Activated CD4-positive, alpha-beta T cell treated with anti-CD3 and anti-CD28 coated beads for 48 hours (primary cell): ENCODE measurements at regions not wholly inside any gene's neighbourhood (a gene's known extent, or its start where the extent isn't known, plus 50 kb on each side); places are given as distances from the start of the nearest gene placed in this dataset.

Experiments used
- DNase-seq: peaks from one replicate; pipeline ENCODE4 v3.0.0-alpha.2; 2020

- no peak for DNase-seq
Observed at GRCh38 chr4:137193564-137193963, 338.7 kb downstream of the PCDH18 start.

- DNase-seq, result no peak
Observed at GRCh38 chr4:137181293-137181899, 350.9 kb downstream of the PCDH18 start.

- no peak for DNase-seq
Observed at GRCh38 chr4:137180349-137180748, 351.9 kb downstream of the PCDH18 start.

- DNase-seq, result no peak
Observed at GRCh38 chr4:137156807-137157206, 375.5 kb downstream of the PCDH18 start.

- no peak for DNase-seq
Observed at GRCh38 chr4:137156054-137156453, 376.2 kb downstream of the PCDH18 start.

- DNase-seq, result no peak
Observed at GRCh38 chr4:137131201-137131600, 401.1 kb downstream of the PCDH18 start.

DNA sequence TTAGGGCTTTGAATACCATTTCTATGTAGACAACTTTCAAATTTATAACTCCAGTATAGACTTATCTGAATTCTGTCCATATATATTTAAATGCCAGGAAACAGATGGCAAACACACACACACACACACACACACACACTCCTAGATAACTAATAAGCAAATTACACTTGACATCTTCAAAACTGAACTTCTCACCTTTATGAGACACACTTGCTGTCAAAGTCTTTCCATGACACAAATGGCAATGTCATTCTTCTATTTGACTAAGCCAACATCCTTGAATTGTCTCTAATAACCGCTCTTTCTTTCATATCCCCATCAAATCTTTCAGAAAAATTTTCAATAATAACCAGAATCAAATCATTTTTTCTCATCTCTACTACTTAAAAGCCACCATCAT lies 402.4 kb downstream of the PCDH18 start:
- DNase-seq, result no peak

GRCh38 chr4:137129441-137129840 lies 402.9 kb downstream of the PCDH18 start:
- no peak for DNase-seq

- DNase-seq, result no peak
Observed at GRCh38 chr4:137125011-137125410, 407.3 kb downstream of the PCDH18 start.

- no peak for DNase-seq
Observed at GRCh38 chr4:137124278-137124932, 407.9 kb downstream of the PCDH18 start.

DNA sequence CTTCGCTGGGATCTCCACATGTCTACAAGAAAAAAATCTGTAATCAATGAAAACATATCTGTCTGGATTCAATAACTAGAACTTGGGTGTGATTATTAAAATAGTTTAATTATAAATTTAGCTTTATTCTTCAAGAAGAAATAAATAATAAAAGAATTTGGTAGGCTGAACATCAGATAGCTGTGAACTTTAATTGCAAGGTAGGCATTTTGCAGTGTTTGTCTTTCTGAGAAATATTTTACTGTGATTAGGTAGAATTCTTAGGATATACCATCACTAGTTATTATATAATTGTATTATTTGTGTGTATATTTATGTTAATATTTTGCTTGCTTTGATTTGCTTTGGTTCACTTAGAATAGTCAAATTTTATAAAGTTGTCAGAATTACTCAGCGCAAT lies 409.4 kb downstream of the PCDH18 start:
- DNase-seq, result no peak

DNA sequence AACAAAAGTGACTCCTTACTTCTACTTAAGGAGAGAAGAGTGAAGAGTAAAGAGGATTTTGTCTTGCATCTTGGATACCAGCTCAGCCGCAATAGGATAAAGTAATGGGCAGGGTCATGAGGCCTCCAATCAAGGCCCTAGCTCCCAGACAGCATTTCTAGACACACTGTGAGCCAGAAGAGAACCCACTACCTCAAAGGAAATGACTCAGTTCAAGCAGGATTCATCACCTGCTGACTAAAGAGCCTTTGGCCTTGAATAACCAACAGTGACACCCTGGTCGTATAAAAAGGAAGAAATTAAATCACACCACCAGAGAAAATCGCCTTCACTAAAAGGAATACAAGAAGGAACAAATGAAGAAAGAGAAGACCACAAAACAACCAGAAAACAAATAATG lies 416.1 kb downstream of the PCDH18 start:
- no peak for DNase-seq

DNA sequence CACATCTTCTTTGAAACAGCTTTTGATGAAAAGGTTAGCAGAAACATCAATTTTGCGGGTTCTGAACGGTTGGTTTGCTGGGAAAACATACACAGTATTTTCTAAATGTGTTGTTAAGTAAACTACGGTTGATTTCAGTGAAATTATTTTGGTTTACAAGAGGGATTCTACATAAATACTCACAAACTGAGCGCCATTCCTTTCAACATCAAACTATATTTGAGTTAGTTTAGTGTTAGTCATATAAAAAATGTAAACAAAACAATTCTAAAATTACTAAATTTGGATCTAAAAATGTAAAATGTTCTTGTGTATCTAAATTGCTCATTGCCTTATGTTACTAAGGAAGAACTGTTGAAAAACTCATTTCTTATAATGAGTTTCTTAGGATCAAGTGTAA lies 425.6 kb downstream of the PCDH18 start:
- DNase-seq, result no peak

DNA sequence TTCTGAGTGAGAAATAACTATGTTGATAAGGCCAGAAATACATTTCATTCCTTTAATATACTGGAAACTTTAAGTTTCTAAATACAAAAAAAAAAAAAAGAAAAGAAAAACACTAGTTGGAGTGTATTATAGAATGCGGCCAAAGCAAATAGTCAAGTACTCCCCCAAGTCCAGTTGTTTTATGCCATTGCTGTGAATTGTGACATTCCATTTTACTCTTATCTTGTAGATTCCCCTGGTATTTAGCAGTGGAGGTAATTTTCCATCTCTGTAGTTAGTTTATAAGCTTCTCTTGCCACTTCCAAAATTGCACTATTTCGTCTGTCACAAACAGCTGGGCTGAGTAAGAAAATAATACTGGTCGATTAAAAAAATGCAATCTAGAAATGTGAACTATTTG lies 426.0 kb downstream of the PCDH18 start:
- no peak for DNase-seq

GRCh38 chr4:137090951-137091350 lies 441.3 kb downstream of the PCDH18 start:
- DNase-seq, result no peak

DNA sequence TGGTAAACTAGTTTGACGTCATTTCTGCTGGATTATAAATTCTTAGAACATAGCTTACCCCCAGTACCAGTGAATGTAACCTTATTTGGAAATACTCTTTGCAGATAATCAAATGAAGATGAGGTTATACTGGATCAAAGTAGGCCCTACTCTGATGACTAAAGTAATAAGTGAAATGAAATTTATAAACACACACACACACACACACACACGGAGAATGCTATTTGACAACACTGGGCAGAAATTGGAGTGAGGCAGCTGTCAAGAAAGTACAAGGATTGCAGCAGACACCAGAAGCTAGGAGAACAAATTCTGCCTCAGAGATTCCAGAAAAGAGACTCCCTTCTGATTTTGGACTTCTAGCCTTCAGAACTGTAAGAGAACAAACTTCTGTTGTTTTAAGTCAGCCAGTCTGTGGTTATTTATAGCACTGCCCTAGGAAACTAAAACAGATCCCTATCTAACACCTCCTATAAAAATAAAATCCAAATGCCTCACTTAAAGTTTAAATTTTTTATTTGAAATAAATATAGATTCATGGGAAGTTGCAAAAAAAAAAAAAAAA lies 448.6 kb downstream of the PCDH18 start:
- DNase-seq, result no peak

DNA sequence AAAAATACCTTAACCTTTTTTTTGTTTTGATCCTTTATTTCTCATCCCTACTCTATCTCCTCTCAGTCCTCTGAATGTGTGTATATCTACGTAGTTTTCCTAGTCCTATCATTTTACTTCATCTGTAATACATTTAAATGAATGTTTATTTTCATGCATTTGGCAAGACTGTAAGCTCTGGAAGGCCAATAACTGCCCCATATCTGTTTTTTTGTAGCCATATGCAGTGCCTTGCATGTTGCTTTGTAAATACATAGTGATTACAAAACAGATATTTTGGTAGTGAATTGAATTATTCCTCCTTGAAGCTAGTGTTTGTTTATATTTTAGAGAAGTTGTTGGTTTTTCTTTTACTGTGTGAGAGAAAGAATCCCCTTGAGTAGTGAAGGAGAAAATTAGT lies 450.2 kb downstream of the PCDH18 start:
- DNase-seq, result no peak

- DNase-seq, result no peak
Observed at GRCh38 chr4:137076908-137077307, 455.4 kb downstream of the PCDH18 start.

GRCh38 chr4:137075586-137075985 lies 456.7 kb downstream of the PCDH18 start:
- DNase-seq, result no peak

DNA sequence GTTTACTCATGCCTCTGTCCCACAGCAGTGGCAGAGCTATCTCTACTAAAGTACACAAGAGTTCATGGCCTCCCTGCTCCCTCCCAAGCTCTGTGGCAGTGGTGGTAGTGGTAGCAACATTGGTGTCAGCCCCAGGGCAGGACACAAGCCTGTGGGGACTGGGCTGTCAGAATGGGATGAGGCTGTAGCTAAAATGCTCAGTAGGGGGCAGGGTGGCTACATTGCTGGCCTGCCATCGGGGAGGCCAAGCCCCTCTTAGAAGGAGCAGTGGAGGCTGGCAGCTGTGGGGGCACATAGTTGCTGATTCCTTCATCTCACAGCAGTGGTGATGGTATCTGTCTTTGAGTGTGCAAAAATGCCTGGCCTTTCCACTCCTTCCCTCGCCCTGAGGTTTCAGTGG lies 461.7 kb downstream of the PCDH18 start:
- no peak for DNase-seq

GRCh38 chr4:137069473-137069872 lies 462.8 kb downstream of the PCDH18 start:
- no peak for DNase-seq

GRCh38 chr4:137067735-137068134 lies 464.6 kb downstream of the PCDH18 start:
- DNase-seq, result no peak

DNA sequence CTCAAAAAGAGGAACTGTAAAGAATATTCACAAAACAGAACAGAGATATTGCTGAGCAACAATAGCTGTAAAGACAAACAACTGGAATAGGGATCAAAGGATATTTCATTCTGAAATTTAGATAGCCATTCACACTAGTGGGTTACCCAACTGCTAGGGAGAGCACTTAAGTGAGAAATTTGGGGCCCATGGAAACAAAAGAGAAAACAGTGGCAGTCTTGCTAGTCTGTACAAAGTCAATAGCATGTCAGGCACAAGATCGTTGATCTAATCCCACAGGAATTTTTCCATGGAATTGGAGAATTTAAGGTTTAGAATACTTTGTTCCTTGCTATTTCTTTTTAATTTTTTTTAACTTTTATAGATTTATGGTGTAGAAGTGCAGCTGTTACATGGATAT lies 467.0 kb downstream of the PCDH18 start:
- DNase-seq, result no peak

DNA sequence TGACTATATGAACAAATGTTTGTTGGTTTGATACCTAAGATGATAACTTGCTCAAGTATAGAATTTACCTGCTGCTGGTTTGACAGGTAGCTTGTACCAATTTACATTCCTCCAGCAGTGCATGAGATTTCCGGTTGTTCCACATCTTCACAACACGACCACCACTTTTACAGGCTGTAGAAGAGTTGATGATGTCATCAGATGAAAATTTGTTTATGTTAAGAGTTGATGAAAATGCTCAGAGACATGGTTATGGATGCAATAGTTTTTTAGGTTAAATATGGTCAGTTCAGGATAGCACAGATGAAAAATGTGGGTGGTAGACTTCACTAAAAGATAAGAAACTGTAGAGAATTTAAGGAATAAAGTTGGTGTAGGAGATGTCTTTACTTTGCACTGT lies 468.3 kb downstream of the PCDH18 start:
- no peak for DNase-seq

DNA sequence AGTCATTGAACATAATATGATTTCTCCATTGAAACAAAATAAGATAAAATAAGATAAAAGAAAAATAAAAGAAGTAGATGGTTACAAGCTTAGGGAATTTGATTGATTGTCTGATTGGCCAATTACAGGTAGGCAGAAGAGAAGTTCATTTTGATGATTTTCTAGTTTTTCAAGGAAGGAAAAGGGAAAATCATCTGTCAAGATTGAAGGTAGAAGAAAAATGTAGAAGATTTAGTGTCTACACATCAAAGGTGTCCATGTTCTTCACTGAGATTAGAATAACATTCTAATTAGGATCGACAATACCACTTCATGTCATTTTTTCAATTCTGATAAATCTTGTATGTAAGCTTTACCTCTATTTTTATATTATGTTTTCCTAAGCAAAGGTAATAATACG lies 489.1 kb downstream of the PCDH18 start:
- DNase-seq, result no peak
